HUES6 (cell line): ENCODE measurements at regions not wholly inside any gene's neighbourhood (a gene's known extent, or its start where the extent isn't known, plus 50 kb on each side); places are given as distances from the start of the nearest gene placed in this dataset.
"Not testable (repeated sequence)": the region's sequence is repeated elsewhere in the genome, so short reads cannot be mapped to it uniquely, and the experiment has no call there.

ENCODE experiments used
- H3K27ac ChIP-seq: 2 replicates; pipeline ENCODE4 v1.7.0; 2013; ENCODE audit warnings: low read depth, mild to moderate bottlenecking, low read length, inconsistent platforms
- H3K27me3 ChIP-seq: 2 replicates; pipeline ENCODE4 v1.6.1; 2013; ENCODE audit warnings: low read length; ENCODE audit not compliant: control insufficient read depth, insufficient read depth
- H3K36me3 ChIP-seq: 2 replicates; pipeline ENCODE4 v1.6.1; 2013; ENCODE audit warnings: low read length; ENCODE audit not compliant: control insufficient read depth, insufficient read depth
- H3K4me1 ChIP-seq: 2 replicates; pipeline ENCODE4 v1.6.1; 2013; ENCODE audit warnings: low read length; ENCODE audit not compliant: control insufficient read depth, insufficient read depth
- H3K4me3 ChIP-seq: 2 replicates; pipeline ENCODE4 v1.5.1; 2013; ENCODE audit warnings: low read depth, low read length
- H3K9ac ChIP-seq: one replicate; pipeline ENCODE4 v1.6.1; 2013; ENCODE audit warnings: mild to moderate bottlenecking, low read length
- H3K9me3 ChIP-seq: 2 replicates; pipeline ENCODE4 v1.6.1; 2013; ENCODE audit warnings: low read depth, low read length; ENCODE audit not compliant: control insufficient read depth, insufficient read depth

DNA sequence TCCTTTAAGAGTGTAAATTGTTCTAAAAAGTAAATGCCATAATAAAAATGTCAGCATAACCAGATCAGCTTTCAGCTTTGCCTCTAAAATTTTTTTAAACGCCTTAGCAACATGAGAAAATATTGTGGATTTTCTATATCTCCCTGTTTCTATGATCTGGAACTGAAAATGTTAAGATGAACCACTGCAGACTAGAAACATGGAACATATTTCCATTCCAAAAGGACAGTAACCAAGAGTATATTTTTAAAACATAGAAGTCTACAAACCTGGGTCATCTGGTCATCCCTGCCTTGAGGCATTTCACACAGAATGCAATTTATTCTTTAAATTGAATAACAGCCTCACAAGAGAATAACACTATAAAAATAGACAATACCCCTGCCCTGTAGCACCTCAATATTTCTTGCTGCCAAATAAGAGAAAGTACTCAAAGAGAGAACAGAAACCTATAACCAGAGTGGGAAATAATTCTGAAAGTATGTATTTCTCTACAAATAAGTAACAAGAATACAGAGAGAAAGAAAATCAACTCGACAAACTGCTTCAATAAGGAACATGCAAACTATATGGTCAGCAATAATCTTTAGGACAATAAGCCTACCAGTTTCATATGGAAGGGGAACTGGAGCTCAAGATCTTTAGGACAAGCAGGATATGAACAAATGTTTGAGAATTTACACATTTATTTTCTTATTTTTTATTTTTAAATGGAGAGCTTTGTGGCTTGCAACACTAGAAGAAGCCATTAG is 949.0 kb downstream of the EPHA3 start:
- Histone ChIP-seq H3K36me3 (no peaks in the 10 kb centered on the region), H3K9me3 (no peaks in the 10 kb centered on the region), H3K27ac (no peak overlapping the region), H3K4me1 (no peaks in the 10 kb centered on the region), H3K4me3 (no peak overlapping the region), H3K9ac (no peak overlapping the region), H3K27me3 (no peaks in the 10 kb centered on the region)

DNA sequence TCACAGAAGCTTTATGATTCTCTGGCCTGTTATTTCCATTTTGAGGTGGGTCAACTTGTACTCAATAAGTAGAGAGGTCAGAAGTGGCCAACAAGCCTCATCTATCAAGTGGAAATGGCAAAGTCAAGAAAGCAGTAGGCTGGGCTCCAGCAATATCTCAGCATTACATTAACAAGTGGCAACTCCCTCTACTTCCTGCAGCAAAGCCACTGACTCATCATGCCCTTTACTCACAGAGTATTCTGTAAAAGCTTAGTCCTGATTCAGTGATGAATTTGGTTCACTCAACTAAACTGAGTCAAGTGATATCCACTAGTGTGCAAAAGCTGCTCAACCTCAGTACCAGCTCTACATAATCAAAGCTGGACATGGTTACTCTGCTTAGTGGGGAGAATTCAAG is 954.6 kb downstream of the EPHA3 start:
- Histone ChIP-seq H3K36me3 (no peaks in the 10 kb centered on the region), H3K4me1 (no peaks in the 10 kb centered on the region; the same call in 1 of the 2 replicates), H3K27ac (no peak overlapping the region), H3K27me3 (no peaks in the 10 kb centered on the region), H3K9me3 (peaks cover 4% of the 10 kb centered on the region; the same call in 1 of the 2 replicates), H3K4me3 (no peak overlapping the region), H3K9ac (no peak overlapping the region)

DNA sequence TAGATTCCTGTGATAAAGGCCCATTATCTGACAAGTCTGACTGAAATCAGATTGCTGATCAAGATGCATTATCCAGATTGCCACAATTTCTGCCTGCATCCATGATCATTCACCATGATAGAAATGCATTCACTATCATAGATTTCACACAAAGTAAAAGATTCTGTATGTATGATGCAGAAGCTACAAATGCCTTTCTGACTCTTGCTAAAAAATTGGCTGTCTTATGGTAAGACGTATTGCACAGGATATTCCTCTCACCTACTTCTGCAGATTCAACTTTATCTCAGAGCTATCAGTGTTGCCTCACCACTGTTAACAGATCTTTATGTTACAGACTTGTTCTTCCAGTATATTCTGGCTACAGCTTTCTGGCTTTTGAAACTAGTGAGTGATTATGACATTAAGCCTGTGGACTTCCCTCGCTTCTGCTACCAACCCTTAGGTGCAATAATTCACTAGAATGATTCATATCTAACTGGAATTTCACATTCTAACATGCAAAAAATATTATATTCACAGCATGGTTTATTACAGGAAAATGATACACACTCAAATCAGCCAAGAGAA is 955.3 kb downstream of the EPHA3 start:
- no peaks in the 10 kb centered on the region; the same call in 1 of the 2 replicates for H3K4me1 ChIP-seq
- H3K27ac ChIP-seq: no peak overlapping the region
- no peak overlapping the region for H3K4me3 ChIP-seq
- H3K36me3 ChIP-seq: no peaks in the 10 kb centered on the region
- peaks cover 4% of the 10 kb centered on the region; the same call in 1 of the 2 replicates for H3K9me3 ChIP-seq
- no peak overlapping the region for H3K9ac ChIP-seq
- H3K27me3 ChIP-seq: no peaks in the 10 kb centered on the region

DNA sequence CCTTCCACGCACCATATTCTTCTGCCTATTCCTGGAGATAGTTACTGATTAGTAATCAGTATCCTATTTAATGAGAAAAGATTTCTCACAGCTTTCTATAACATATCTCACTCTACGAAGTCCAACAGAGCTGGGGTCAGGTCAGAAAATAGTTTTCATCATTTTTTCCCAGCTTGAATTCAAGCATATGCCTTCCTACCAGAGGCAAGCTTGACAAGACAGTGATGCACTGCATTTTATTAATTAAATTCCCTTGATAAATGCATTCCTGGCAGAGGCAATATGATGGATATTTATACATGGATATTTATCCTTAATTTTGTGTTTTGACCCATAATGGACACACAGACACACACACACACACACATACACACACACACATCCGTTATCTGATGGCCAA is 961.4 kb downstream of the EPHA3 start:
- no peaks in the 10 kb centered on the region for H3K27me3 ChIP-seq
- H3K4me3 ChIP-seq: no peak overlapping the region
- peak overlapping the region; percentile 95; the same call in 1 of the 2 replicates for H3K27ac ChIP-seq
- peak overlapping the region; percentile 2 for H3K9ac ChIP-seq
- no peaks in the 10 kb centered on the region; the same call in 1 of the 2 replicates for H3K36me3 ChIP-seq
- peaks cover 3% of the 10 kb centered on the region for H3K9me3 ChIP-seq
- peaks cover 30% of the 10 kb centered on the region for H3K4me1 ChIP-seq

DNA sequence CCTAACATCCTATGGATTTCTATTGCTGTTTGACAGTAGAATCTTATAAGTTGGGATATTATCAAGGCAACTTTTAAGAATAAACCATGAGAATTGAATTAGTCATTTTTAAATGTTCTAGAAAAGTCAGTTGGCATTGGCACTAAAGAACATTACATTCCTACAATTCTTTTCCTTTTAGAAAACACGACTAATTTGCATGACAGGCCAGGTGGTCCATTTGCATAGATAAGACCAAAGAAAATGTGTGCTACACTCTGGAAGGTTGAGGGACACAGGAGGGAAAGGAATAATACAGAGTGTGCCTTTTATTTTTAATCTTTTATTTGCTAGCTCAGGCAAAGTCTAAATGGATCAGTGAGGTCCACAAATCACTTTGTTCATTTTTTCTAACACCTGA is 962.3 kb downstream of the EPHA3 start:
- no peak overlapping the region for H3K4me3 ChIP-seq
- H3K27ac ChIP-seq: peak overlapping the region; percentile 95
- H3K36me3 ChIP-seq: no peaks in the 10 kb centered on the region; the same call in 1 of the 2 replicates
- H3K27me3 ChIP-seq: no peaks in the 10 kb centered on the region
- H3K9me3 ChIP-seq: peaks cover 3% of the 10 kb centered on the region; the same call in 1 of the 2 replicates
- peak overlapping the region; percentile 27 for H3K9ac ChIP-seq
- peaks cover 30% of the 10 kb centered on the region for H3K4me1 ChIP-seq

DNA sequence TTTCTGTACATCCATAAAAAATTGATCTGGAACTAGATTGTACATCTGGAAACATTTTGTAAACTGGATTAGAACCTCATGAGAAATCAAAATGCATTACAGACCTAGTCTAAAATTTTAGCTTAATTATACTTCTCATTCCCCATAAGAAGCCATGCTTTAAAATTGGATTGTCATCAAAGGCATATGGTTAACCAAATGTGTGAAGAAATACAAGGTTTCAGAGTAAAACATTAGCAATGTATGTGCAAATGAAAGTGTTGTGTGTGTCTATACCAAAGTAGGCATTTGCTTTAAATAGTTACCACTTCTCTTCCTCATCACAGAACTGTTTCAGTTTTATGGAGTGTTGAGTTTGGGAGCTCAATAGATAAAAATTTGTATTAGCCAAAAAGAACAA is 968.7 kb downstream of the EPHA3 start:
- Histone ChIP-seq H3K36me3 (no peaks in the 10 kb centered on the region; the same call in 1 of the 2 replicates), H3K27me3 (no peaks in the 10 kb centered on the region), H3K9me3 (peaks cover 3% of the 10 kb centered on the region; the same call in 1 of the 2 replicates), H3K4me3 (no peak overlapping the region), H3K27ac (no peak overlapping the region), H3K9ac (no peak overlapping the region), H3K4me1 (peaks cover 23% of the 10 kb centered on the region)

DNA sequence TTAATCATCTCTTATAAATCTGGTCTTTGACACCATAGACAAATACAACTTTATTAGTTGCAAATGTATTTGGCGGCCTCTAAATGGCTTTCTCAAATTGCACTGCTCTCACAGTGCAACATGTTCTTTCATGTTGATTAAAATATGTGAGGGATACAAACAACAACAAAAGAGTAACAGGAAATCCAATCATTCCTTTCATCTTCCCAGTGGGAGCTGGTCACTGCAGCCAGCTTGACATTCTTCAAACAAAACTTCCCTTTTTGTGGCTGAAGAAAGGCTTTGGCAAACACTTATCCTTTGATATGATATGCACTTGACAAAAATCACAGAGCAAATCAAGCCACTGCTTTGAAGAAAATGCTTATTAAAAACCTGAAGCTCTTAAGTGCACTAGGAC is 973.6 kb downstream of the EPHA3 start:
- Histone ChIP-seq H3K27me3 (no peaks in the 10 kb centered on the region), H3K36me3 (peaks cover 26% of the 10 kb centered on the region; the same call in 1 of the 2 replicates), H3K4me3 (peak overlapping the region; percentile 12; the same call in 1 of the 2 replicates), H3K27ac (peak overlapping the region; percentile 86; the same call in 1 of the 2 replicates), H3K4me1 (peaks cover 39% of the 10 kb centered on the region), H3K9ac (peak overlapping the region; percentile 83), H3K9me3 (no peaks in the 10 kb centered on the region)

DNA sequence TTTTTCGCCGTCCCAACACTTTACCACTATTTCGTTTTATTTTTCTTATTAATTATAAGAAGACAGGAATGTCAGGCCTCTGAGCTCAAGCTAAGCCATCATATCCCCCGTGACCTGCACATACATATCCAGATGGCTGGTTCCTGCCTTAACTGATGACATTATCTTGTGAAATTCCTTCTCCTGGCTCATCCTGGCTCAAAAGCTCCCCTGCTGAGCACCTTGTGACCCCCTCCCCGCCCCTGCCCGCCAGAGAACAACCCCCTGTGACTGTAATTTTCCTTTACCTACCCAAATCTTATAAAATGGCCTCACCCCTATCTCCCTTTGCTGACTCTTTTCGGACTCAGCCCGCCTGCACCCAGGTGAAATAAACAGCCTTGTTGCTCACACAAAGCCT is 978.9 kb downstream of the EPHA3 start:
- H3K9me3 ChIP-seq, H3K27me3 ChIP-seq: not testable (repeated sequence)
- peaks cover 58% of the 10 kb centered on the region; the same call in 1 of the 2 replicates for H3K36me3 ChIP-seq
- H3K27ac ChIP-seq: peak overlapping the region; percentile 84; the same call in 1 of the 2 replicates
- H3K4me1 ChIP-seq: peaks cover 25% of the 10 kb centered on the region
- peak overlapping the region; percentile 98 for H3K9ac ChIP-seq
- H3K4me3 ChIP-seq: peak overlapping the region; percentile 73; the same call in 1 of the 2 replicates

DNA sequence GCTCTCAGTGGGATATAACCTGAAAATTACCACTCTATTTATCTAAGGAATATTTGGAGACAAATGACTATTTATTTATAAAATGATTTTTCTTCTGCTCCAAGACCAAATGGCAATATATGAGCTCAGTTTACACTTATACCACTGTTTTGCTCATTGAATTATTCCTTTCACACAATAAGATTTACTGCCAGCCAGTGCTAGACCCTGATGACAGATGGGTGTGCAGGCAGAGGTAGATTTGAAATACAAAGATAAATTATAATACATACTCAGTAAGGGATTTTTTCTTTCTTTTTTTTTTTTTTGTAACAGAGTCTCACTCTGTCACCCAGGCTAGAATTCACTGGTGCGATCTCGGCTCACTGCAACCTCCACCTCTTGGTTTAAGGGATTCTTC is 980.3 kb downstream of the EPHA3 start:
- Histone ChIP-seq H3K4me1 (peaks cover 12% of the 10 kb centered on the region), H3K36me3 (peaks cover 63% of the 10 kb centered on the region; the same call in 1 of the 2 replicates), H3K4me3 (peak overlapping the region; percentile 10; the same call in 1 of the 2 replicates), H3K9me3 (no peaks in the 10 kb centered on the region), H3K27ac (no peak overlapping the region), H3K9ac (no peak overlapping the region), H3K27me3 (no peaks in the 10 kb centered on the region)

DNA sequence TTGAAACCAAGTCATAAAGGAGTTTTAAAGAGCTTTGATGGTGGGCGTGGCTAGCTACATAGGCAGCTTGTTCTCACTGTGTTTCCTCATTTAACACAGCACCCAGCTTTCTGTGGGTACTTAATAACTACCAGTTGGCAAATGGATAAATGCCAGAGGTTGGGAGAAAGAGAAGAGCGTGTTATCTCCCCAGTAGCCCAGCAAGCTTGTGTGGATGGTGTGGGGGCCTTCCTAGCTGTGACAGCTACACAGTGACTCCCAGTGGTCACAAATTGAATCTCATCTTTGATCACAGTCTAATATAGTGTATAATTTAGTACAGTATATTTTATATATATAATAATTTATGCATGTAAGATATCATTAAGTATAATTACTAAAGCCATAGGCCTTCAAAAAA is 984.1 kb downstream of the EPHA3 start:
- Histone ChIP-seq H3K27me3 (no peaks in the 10 kb centered on the region), H3K9ac (no peak overlapping the region), H3K4me1 (peaks cover 4% of the 10 kb centered on the region), H3K27ac (no peak overlapping the region), H3K9me3 (no peaks in the 10 kb centered on the region), H3K36me3 (peaks cover 61% of the 10 kb centered on the region; the same call in 1 of the 2 replicates), H3K4me3 (no peak overlapping the region)

DNA sequence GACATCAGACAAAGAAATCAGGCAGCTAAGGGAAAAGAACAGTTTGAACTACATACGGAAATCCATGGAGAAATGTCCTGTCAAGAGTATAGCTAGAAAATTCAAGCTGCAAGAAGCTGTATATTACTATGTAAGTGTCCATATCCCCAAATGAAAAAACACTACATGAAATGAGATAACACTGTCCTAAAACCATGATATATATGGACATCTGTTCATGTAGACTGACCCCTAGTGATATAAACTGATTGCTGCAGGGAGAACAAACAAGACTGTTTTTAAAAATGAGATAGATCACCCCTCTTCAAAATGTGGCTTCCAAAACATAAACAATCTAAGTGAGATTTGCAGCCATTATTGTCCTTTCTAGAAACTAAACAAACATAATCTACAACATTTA is 985.6 kb downstream of the EPHA3 start:
- no peak overlapping the region for H3K9ac ChIP-seq
- H3K27me3 ChIP-seq: no peaks in the 10 kb centered on the region
- peaks cover 53% of the 10 kb centered on the region; the same call in 1 of the 2 replicates for H3K36me3 ChIP-seq
- H3K9me3 ChIP-seq: no peaks in the 10 kb centered on the region
- no peak overlapping the region for H3K27ac ChIP-seq
- H3K4me1 ChIP-seq: peaks cover 4% of the 10 kb centered on the region
- no peak overlapping the region for H3K4me3 ChIP-seq
